GM21390 (cell line): ENCODE measurements at regions not wholly inside any gene's neighbourhood (a gene's known extent, or its start where the extent isn't known, plus 50 kb on each side); places are given as distances from the start of the nearest gene placed in this dataset.
"Not testable (repeated sequence)": the region's sequence is repeated elsewhere in the genome, so short reads cannot be mapped to it uniquely, and the experiment has no call there.

Experiments used
- ATAC-seq: cut with Tn5 transposase; IDR thresholded peaks from one replicate; pipeline ENCODE4 v1.9.1; 2021; ENCODE audit not compliant: unreplicated experiment

- ATAC-seq: no peak
These were observed 273.3 kb downstream of the MSX2 start for GRCh38 chr5:174997688-174998087.

- no peak for ATAC-seq
These were observed 272.6 kb downstream of the MSX2 start for GRCh38 chr5:174996941-174997340.

- ATAC-seq: no peak
These were observed 271.4 kb downstream of the MSX2 start for GRCh38 chr5:174995827-174996226.

- ATAC-seq: no peak
These were observed 267.5 kb downstream of the MSX2 start for GRCh38 chr5:174991847-174992246.

GRCh38 chr5:174990909-174991308, 266.5 kb downstream of the MSX2 start:
- ATAC-seq: no peak

GRCh38 chr5:174987443-174988012, 263.1 kb downstream of the MSX2 start:
- no peak for ATAC-seq

GRCh38 chr5:174984863-174985262, 260.5 kb downstream of the MSX2 start:
- no peak for ATAC-seq

- ATAC-seq: no peak
These were observed 258.1 kb downstream of the MSX2 start for GRCh38 chr5:174982485-174982884.

GRCh38 chr5:174981416-174981815, 257.0 kb downstream of the MSX2 start:
- no peak for ATAC-seq

- no peak for ATAC-seq
These were observed 256.6 kb downstream of the MSX2 start for GRCh38 chr5:174980952-174981351.

- ATAC-seq: no peak
These were observed 247.9 kb downstream of the MSX2 start for GRCh38 chr5:174972291-174972690.

GRCh38 chr5:174971210-174971609, 246.8 kb downstream of the MSX2 start:
- no peak for ATAC-seq

- no peak for ATAC-seq
These were observed 246.1 kb downstream of the MSX2 start for GRCh38 chr5:174970502-174970901.

GRCh38 chr5:174953871-174954270, 229.5 kb downstream of the MSX2 start:
- no peak for ATAC-seq

- no peak for ATAC-seq
These were observed 226.9 kb downstream of the MSX2 start for GRCh38 chr5:174951151-174951780.

GRCh38 chr5:174947548-174947947, 223.2 kb downstream of the MSX2 start:
- no peak for ATAC-seq

- no peak for ATAC-seq
These were observed 221.5 kb downstream of the MSX2 start for GRCh38 chr5:174945853-174946252.

GRCh38 chr5:174943785-174944184, 219.4 kb downstream of the MSX2 start:
- ATAC-seq: no peak

- ATAC-seq: not testable (repeated sequence)
These were observed 218.6 kb downstream of the MSX2 start for GRCh38 chr5:174943002-174943401.

- ATAC-seq: no peak
These were observed 213.1 kb downstream of the MSX2 start for GRCh38 chr5:174937201-174938123.

GRCh38 chr5:174935854-174936474, 211.6 kb downstream of the MSX2 start:
- ATAC-seq: no peak
